IMR-90 (cell line): ENCODE measurements at regions not wholly inside any gene's neighbourhood (a gene's known extent, or its start where the extent isn't known, plus 50 kb on each side); places are given as distances from the start of the nearest gene placed in this dataset.

ENCODE experiments used
- ATAC-seq: fragments of 200-7000 bp; cut with Tn5 transposase; 2 replicates; pipeline ENCODE4 v1.9.1; 2020; ENCODE audit warnings: low read depth, mild to moderate bottlenecking, moderate library complexity
- BruUV-seq: library from RNA; stranded (reverse); fragments of 400-500 nt; replicated peaks from 2 replicates; lab custom pipeline; 2021; lab: Mats Ljungman, UMichigan
- CTCF ChIA-PET: fragments of 300-600 bp; formaldehyde crosslinking; extraction: SDS; loops from one replicate; lab custom pipeline; 2021; ENCODE audit warnings: antibody characterized with exemption; lab: Yijun Ruan, JAX
- POLR2A ChIA-PET: fragments of 300-600 bp; sonication (Branson Sonifier 250); formaldehyde crosslinking; loops from one replicate; lab custom pipeline; 2022; ENCODE audit warnings: antibody characterized with exemption; ENCODE audit not compliant: unreplicated experiment; lab: Charles Lee
- DNase-seq: peaks from one replicate; pipeline ENCODE4 v3.0.0; 2013
- H2AFZ ChIP-seq: replicated peaks from 2 replicates; pipeline ENCODE3; 2013; ENCODE audit warnings: low read length, mild to moderate bottlenecking; ENCODE audit not compliant: poor library complexity
- H2AK5ac ChIP-seq: 2 replicates; pipeline ENCODE4 v1.6.1; 2013; ENCODE audit warnings: low read depth, low read length, inconsistent platforms
- H2AK9ac ChIP-seq: replicated peaks from 2 replicates; pipeline ENCODE3; 2013; ENCODE audit warnings: mild to moderate bottlenecking, low read depth, low read length, moderate library complexity; ENCODE audit not compliant: poor library complexity
- H2BK120ac ChIP-seq: 2 replicates; pipeline ENCODE4 v1.6.1; 2013; ENCODE audit warnings: low read depth, low read length, inconsistent platforms
- H2BK15ac ChIP-seq: 3 replicates; pipeline ENCODE4 v1.6.1; 2013; ENCODE audit warnings: low read depth, low read length, inconsistent platforms
- H2BK20ac ChIP-seq: 2 replicates; pipeline ENCODE4 v1.6.1; 2013; ENCODE audit warnings: low read depth, mild to moderate bottlenecking, inconsistent platforms, low read length, moderate library complexity
- H2BK5ac ChIP-seq: 2 replicates; pipeline ENCODE4 v1.6.1; 2013; ENCODE audit warnings: mild to moderate bottlenecking, low read depth, low read length, inconsistent platforms; ENCODE audit not compliant: poor library complexity, severe bottlenecking
- H3K14ac ChIP-seq: replicated peaks from 2 replicates; pipeline ENCODE4 v1.6.1; 2013; ENCODE audit warnings: low read depth, low read length, inconsistent platforms
- H3K18ac ChIP-seq: 2 replicates; pipeline ENCODE4 v1.6.1; 2013; ENCODE audit warnings: low read depth, low read length, control low read depth
- H3K23ac ChIP-seq: 2 replicates; pipeline ENCODE4 v1.6.1; 2013; ENCODE audit warnings: low read depth, low read length, inconsistent platforms
- H3K27ac ChIP-seq: 2 replicates; pipeline ENCODE4 v1.5.1; 2013; ENCODE audit warnings: mild to moderate bottlenecking, control low read depth, low read length; ENCODE audit not compliant: insufficient read depth
- H3K27me3 ChIP-seq: 2 replicates; pipeline ENCODE4 v1.6.1; 2013; ENCODE audit warnings: low read length; ENCODE audit not compliant: control insufficient read depth, insufficient read depth
- H3K36me3 ChIP-seq: 2 replicates; pipeline ENCODE4 v1.6.1; 2013; ENCODE audit warnings: low read length, mixed read lengths; ENCODE audit not compliant: control insufficient read depth, insufficient read depth
- H3K4ac ChIP-seq: 2 replicates; pipeline ENCODE4 v1.6.1; 2013; ENCODE audit warnings: low read depth, low read length, inconsistent platforms
- H3K4me1 ChIP-seq: 2 replicates; pipeline ENCODE4 v1.6.1; 2013; ENCODE audit warnings: low read length, mixed read lengths; ENCODE audit not compliant: control insufficient read depth, insufficient read depth
- H3K4me2 ChIP-seq: 2 replicates; pipeline ENCODE4 v1.6.1; 2013; ENCODE audit warnings: low read depth, mild to moderate bottlenecking, control low read depth, low read length, moderate library complexity
- H3K4me3 ChIP-seq: 2 replicates; pipeline ENCODE4 v1.5.1; 2013; ENCODE audit warnings: low read depth, mild to moderate bottlenecking, control low read depth, low read length, moderate library complexity; ENCODE audit not compliant: insufficient read depth
- H3K56ac ChIP-seq: 2 replicates; pipeline ENCODE4 v1.6.1; 2013; ENCODE audit warnings: low read length, inconsistent platforms; ENCODE audit not compliant: insufficient read depth; ENCODE audit errors: extremely low read depth
- H3K79me1 ChIP-seq, 2 experiments: 2 replicates each; pipeline ENCODE4 v1.6.1; 2013; ENCODE audit warnings: low read length in 2 of 2, inconsistent platforms in 1 of 2, low read depth in 1 of 2
- H3K9ac ChIP-seq: 2 replicates; pipeline ENCODE4 v1.6.1; 2013; ENCODE audit warnings: low read depth, low read length, control low read depth
- H3K9me1 ChIP-seq: 2 replicates; pipeline ENCODE4 v1.6.1; 2013; ENCODE audit warnings: low read length, inconsistent platforms; ENCODE audit not compliant: insufficient read depth
- H3K9me3 ChIP-seq: 2 replicates; pipeline ENCODE4 v1.6.1; 2013; ENCODE audit warnings: low read length; ENCODE audit not compliant: control insufficient read depth, insufficient read depth
- H4K20me1 ChIP-seq: 2 replicates; pipeline ENCODE4 v1.6.1; 2013; ENCODE audit warnings: low read length, inconsistent platforms; ENCODE audit not compliant: insufficient read depth
- H4K5ac ChIP-seq: 2 replicates; pipeline ENCODE4 v1.6.1; 2013; ENCODE audit warnings: mild to moderate bottlenecking, low read depth, low read length, control low read depth
- H4K8ac ChIP-seq, 2 experiments: 2 replicates each; pipeline ENCODE4 v1.6.1; 2013; ENCODE audit warnings: low read depth in 2 of 2, low read length in 2 of 2, control low read depth in 1 of 2, inconsistent platforms in 1 of 2
- H4K91ac ChIP-seq: 2 replicates; pipeline ENCODE4 v1.6.1; 2013; ENCODE audit warnings: low read depth, low read length, inconsistent platforms; ENCODE audit not compliant: insufficient read depth
- POLR2A ChIP-seq: IDR thresholded peaks from 2 replicates; pipeline ENCODE4 v1.6.1; 2012; ENCODE audit warnings: mild to moderate bottlenecking, low read depth, low read length
- WGBS, 2 experiments: methylation state at CpG; one replicate each; pipeline versions ENCODE4 v1.1.5 to v1.1.7; 2013; ENCODE audit warnings: missing lambda C conversion rate in 2 of 2; ENCODE audit not compliant: insufficient read length in 1 of 2; ENCODE audit errors: extremely low coverage in 2 of 2; 5-methylcytosine and 5-hydroxymethylcytosine counted together
- dilution Hi-C: fragments of 300-500 bp; cut with HindIII; formaldehyde crosslinking; loops from one replicate; pipeline ENCODE4 v1.14.3; 2018; ENCODE audit warnings: low sequenced_read_pairs; ENCODE audit not compliant: unreplicated experiment
- in situ Hi-C: fragments of 300-500 bp; cut with MboI; formaldehyde crosslinking; loops from 3 replicates; pipeline ENCODE4 v1.14.3; 2019; ENCODE audit warnings: low sequenced_read_pairs, inconsistent platforms, mixed read lengths
- intact Hi-C: fragments of 100-400 bp; cut with micrococcal nuclease; formaldehyde crosslinking; loops from 2 replicates; pipeline ENCODE4 v1.10.0; 2022

- POLR2A ChIA-PET, result no interaction called here
- H4K8ac ChIP-seq, result no peak overlapping the region
- H3K4me1 ChIP-seq, result no peaks in the 10 kb centered on the region
- H2AFZ ChIP-seq, result no peak overlapping the region
- no peak overlapping the region for H2BK5ac ChIP-seq
- H3K18ac ChIP-seq, result no peak overlapping the region
- no peak overlapping the region for H3K4me3 ChIP-seq
- DNase-seq, result no peak
- H3K36me3 ChIP-seq, result no peaks in the 10 kb centered on the region
- no peak overlapping the region for H3K4ac ChIP-seq
- no peak for TF ChIP-seq POLR2A
- no peak overlapping the region for H4K91ac ChIP-seq
- dilution Hi-C loops, result no loop called here
- no peak overlapping the region for H4K5ac ChIP-seq
- 14% methylated on average over 1 of the region's 9 CpGs; no CpG with 5 or more reads in 1 of the 2 experiments for WGBS, 2 experiments
- no peak overlapping the region for H3K56ac ChIP-seq
- no peak overlapping the region for H2BK120ac ChIP-seq
- H3K23ac ChIP-seq, result no peak overlapping the region
- BruUV-seq, result no TSS peak
- no peak overlapping the region for H3K27ac ChIP-seq
- H2AK5ac ChIP-seq, result no peak overlapping the region
- H2BK15ac ChIP-seq, result no peak overlapping the region
- in situ Hi-C loops, result no loop called here
- no peaks in the 10 kb centered on the region for H3K9me1 ChIP-seq
- peaks cover 4% of the 10 kb centered on the region for H3K9me3 ChIP-seq
- no peak overlapping the region for H2BK20ac ChIP-seq
- H4K20me1 ChIP-seq, result no peaks in the 10 kb centered on the region
- H3K9ac ChIP-seq, result no peak overlapping the region
- H3K79me1 ChIP-seq, result no peaks in the 10 kb centered on the region
- no peak overlapping the region for H3K14ac ChIP-seq
- H2AK9ac ChIP-seq, result no peak overlapping the region
- H3K27me3 ChIP-seq, result no peaks in the 10 kb centered on the region
- H3K4me2 ChIP-seq, result no peak overlapping the region
- intact Hi-C loops, result loop anchor here (10.0 kb wide), 1 partner anchor 332 kb away; no protein-coding TSS in a partner anchor
- ATAC-seq, result no peak
- CTCF ChIA-PET, result no interaction called here
Measured at GRCh38 chr5:4893063-4893744, 246.9 kb upstream of the ADAMTS16 start.
